CD4-positive, alpha-beta T cell (primary cell): ENCODE measurements at regions not wholly inside any gene's neighbourhood (a gene's known extent, or its start where the extent isn't known, plus 50 kb on each side); places are given as distances from the start of the nearest gene placed in this dataset.

ENCODE experiments used
- ATAC-seq: fragments of 200-7000 bp; cut with Tn5 transposase; one replicate; pipeline ENCODE4 v1.10.0; 2022; ENCODE audit warnings: mild to moderate bottlenecking; ENCODE audit not compliant: poor library complexity
- CTCF ChIA-PET: fragments of 350-600 bp; sonication (Branson Sonifier 250); formaldehyde crosslinking; loops from one replicate; lab custom pipeline; 2021; ENCODE audit warnings: antibody characterized with exemption, inconsistent platforms; lab: Charles Lee
- POLR2A ChIA-PET: fragments of 350-600 bp; sonication (Branson Sonifier 250); formaldehyde crosslinking; loops from one replicate; lab custom pipeline; 2021; ENCODE audit warnings: antibody characterized with exemption, inconsistent platforms; lab: Charles Lee
- DNase-seq, 14 experiments: peaks; one replicate each; pipeline ENCODE4 v3.0.0-alpha.2; 2013 to 2020; ENCODE audit warnings: mixed read lengths in 2 of 14
- H3K27ac ChIP-seq, 2 donors: one replicate each; pipeline versions ENCODE4 v1.5.1 to v1.7.0; 2013; ENCODE audit warnings: low read length in 2 of 2, low read depth in 1 of 2, mild to moderate bottlenecking in 1 of 2
- H3K27me3 ChIP-seq, 2 experiments: 1 replicate in 1 of 2; 2 replicates in 1 of 2; pipeline versions ENCODE4 v1.6.1 to v1.7.0; 2013; ENCODE audit warnings: low read length in 2 of 2, control low read depth in 1 of 2, mild to moderate bottlenecking in 1 of 2, moderate library complexity in 1 of 2; ENCODE audit not compliant: insufficient read depth in 2 of 2, control insufficient read depth in 1 of 2
- H3K36me3 ChIP-seq: one replicate; pipeline ENCODE4 v1.6.1; 2013; ENCODE audit warnings: low read length, control low read depth; ENCODE audit not compliant: insufficient read depth
- H3K4me1 ChIP-seq: one replicate; pipeline ENCODE4 v1.6.1; 2013; ENCODE audit warnings: low read length, control low read depth; ENCODE audit not compliant: insufficient read depth
- H3K4me3 ChIP-seq: one replicate; pipeline ENCODE4 v1.5.1; 2013; ENCODE audit warnings: mild to moderate bottlenecking, low read length, moderate library complexity
- H3K9me3 ChIP-seq, 2 experiments: 1 replicate in 1 of 2; 2 replicates in 1 of 2; pipeline versions ENCODE4 v1.6.1 to v1.7.0; 2013; ENCODE audit warnings: low read length in 2 of 2, mild to moderate bottlenecking in 2 of 2, control low read depth in 1 of 2, moderate library complexity in 1 of 2; ENCODE audit not compliant: control insufficient read depth in 1 of 2, insufficient read depth in 1 of 2
- H3K27ac Mint-ChIP-seq: one replicate; pipeline ENCODE4 v1.8.0; 2020; ENCODE audit warnings: mixed read lengths
- H3K27me3 Mint-ChIP-seq: one replicate; pipeline ENCODE4 v1.8.0; 2021; ENCODE audit warnings: mixed read lengths
- H3K36me3 Mint-ChIP-seq: one replicate; pipeline ENCODE4 v1.8.0; 2021; ENCODE audit warnings: low read depth, mixed read lengths
- H3K4me1 Mint-ChIP-seq: one replicate; pipeline ENCODE4 v1.8.0; 2021; ENCODE audit warnings: low read depth, mixed read lengths
- H3K4me3 Mint-ChIP-seq: one replicate; pipeline ENCODE4 v1.8.0; 2020; ENCODE audit warnings: mild to moderate bottlenecking, mixed read lengths
- H3K9me3 Mint-ChIP-seq: one replicate; pipeline ENCODE4 v1.8.0; 2020; ENCODE audit warnings: mixed read lengths
- CTCF ChIP-seq: fragments of 200-600 bp; IDR thresholded peaks from one replicate; pipeline ENCODE4 v1.8.0; 2022; ENCODE audit warnings: antibody characterized with exemption, mild to moderate bottlenecking
- intact Hi-C, 2 experiments: fragments of 100-400 bp; cut with DNase I in 1 of 2; cut with micrococcal nuclease in 1 of 2; formaldehyde crosslinking; loops; one replicate each; pipeline versions ENCODE4 v1.15.1 to v1.9.0; 2023 to 2025; cut with DNase I, micrococcal nuclease

- H3K4me3 Mint-ChIP-seq: no peak overlapping the region
- CTCF ChIA-PET: no interaction called here
Observed at GRCh38 chrX:20441123-20441522, 174.4 kb upstream of the RPS6KA3 start.

GRCh38 chrX:20438871-20439526 lies 172.3 kb upstream of the RPS6KA3 start:
- H3K36me3 ChIP-seq: no peaks in the 10 kb centered on the region
- intact Hi-C loops: no loop called here
- no peak overlapping the region for H3K4me3 Mint-ChIP-seq
- no peak for ATAC-seq
- peak overlapping the region in 1 of 2 donors; percentile 15 for H3K27ac ChIP-seq
- peaks cover 38% of the 10 kb centered on the region for H3K4me1 ChIP-seq
- no peaks in the 10 kb centered on the region for H3K36me3 Mint-ChIP-seq
- DNase-seq: no peak
- H3K4me3 ChIP-seq: no peak overlapping the region
- H3K9me3 ChIP-seq: no peaks in the 10 kb centered on the region
- POLR2A ChIA-PET: interaction anchor here (1.2 to 3.0 kb wide), 5 partner anchors 21 to 186 kb away, joined by 3 to 28 read pairs (median 8); no protein-coding TSS in a partner anchor
- H3K9me3 Mint-ChIP-seq: no peaks in the 10 kb centered on the region
- CTCF ChIA-PET: interaction anchor here (0.5 to 1.5 kb wide), 3 partner anchors 43 to 1419 kb away, joined by 3 read pairs; no protein-coding TSS in a partner anchor
- H3K27me3 Mint-ChIP-seq: no peaks in the 10 kb centered on the region
- H3K27me3 ChIP-seq: no peaks in the 10 kb centered on the region
- H3K27ac Mint-ChIP-seq: no peak overlapping the region
- peaks cover 76% of the 10 kb centered on the region for H3K4me1 Mint-ChIP-seq
- no peak for TF ChIP-seq CTCF

More at GRCh38 chrX:20441123-20441522, 174.4 kb upstream of the RPS6KA3 start:
- TF ChIP-seq CTCF: no peak
- H3K27me3 Mint-ChIP-seq: no peaks in the 10 kb centered on the region
- no peaks in the 10 kb centered on the region for H3K9me3 ChIP-seq
- no peaks in the 10 kb centered on the region for H3K27me3 ChIP-seq
- no peak overlapping the region for H3K4me3 ChIP-seq
- ATAC-seq: no peak
- no peaks in the 10 kb centered on the region for H3K36me3 Mint-ChIP-seq
- intact Hi-C loops: loop anchor here in 1 of 2 experiments (5.0 kb wide), 2 partner anchors 44 to 539 kb away; no protein-coding TSS in a partner anchor
- peaks cover 40% of the 10 kb centered on the region for H3K4me1 ChIP-seq
- no peak overlapping the region for H3K27ac ChIP-seq
- no peaks in the 10 kb centered on the region for H3K36me3 ChIP-seq
- POLR2A ChIA-PET: no interaction called here
- no peaks in the 10 kb centered on the region for H3K9me3 Mint-ChIP-seq
- DNase-seq: no peak
- no peak overlapping the region for H3K27ac Mint-ChIP-seq
- peaks cover 74% of the 10 kb centered on the region for H3K4me1 Mint-ChIP-seq

- Mint-ChIP-seq H3K9me3 (no peaks in the 10 kb centered on the region), H3K36me3 (no peaks in the 10 kb centered on the region), H3K27ac (peak overlapping the region; percentile 85), H3K4me1 (peaks cover 85% of the 10 kb centered on the region), H3K4me3 (peak overlapping the region; percentile 68), H3K27me3 (no peaks in the 10 kb centered on the region)
- Histone ChIP-seq H3K4me1 (peaks cover 47% of the 10 kb centered on the region), H3K27me3 (no peaks in the 10 kb centered on the region), H3K4me3 (no peak overlapping the region), H3K27ac (peak overlapping the region in 1 of 2 donors; percentile 9), H3K9me3 (no peaks in the 10 kb centered on the region), H3K36me3 (no peaks in the 10 kb centered on the region)
- intact Hi-C loops: no loop called here
- no peak for TF ChIP-seq CTCF
- ChIA-PET POLR2A (interaction anchor here (0.7 to 3.0 kb wide), 9 partner anchors 16 to 211 kb away, joined by 3 to 28 read pairs (median 7); partner anchors contain the start of gene RPS6KA3), CTCF (interaction anchor here (1.1 kb wide), 1 partner anchor 185 kb away, joined by 3 read pairs; no protein-coding TSS in a partner anchor)
- DNase-seq (peak in 2 of 14 experiments; percentile 29 to 70), ATAC-seq (peak; percentile 58)
Observed at GRCh38 chrX:20437683-20438082, 171.0 kb upstream of the RPS6KA3 start.
